H9 (cell line): ENCODE measurements at regions not wholly inside any gene's neighbourhood (a gene's known extent, or its start where the extent isn't known, plus 50 kb on each side); places are given as distances from the start of the nearest gene placed in this dataset.

Source experiments
- DNase-seq: peaks from one replicate; pipeline ENCODE4 v3.0.0-alpha.2; 2017
- H2AFZ ChIP-seq: one replicate; pipeline ENCODE4 v1.6.1; 2013; ENCODE audit warnings: mild to moderate bottlenecking, low read length, control low read depth, moderate library complexity
- H2AK5ac ChIP-seq: 2 replicates; pipeline ENCODE4 v1.6.1; 2013; ENCODE audit warnings: low read length, control low read depth, mixed read lengths; ENCODE audit not compliant: insufficient read length
- H2BK120ac ChIP-seq: one replicate; pipeline ENCODE4 v1.6.1; 2013; ENCODE audit warnings: low read depth, mild to moderate bottlenecking, low read length, control low read depth, inconsistent platforms; ENCODE audit not compliant: poor library complexity, severe bottlenecking
- H2BK12ac ChIP-seq: 2 replicates; pipeline ENCODE4 v1.6.1; 2013; ENCODE audit warnings: low read length, control low read depth, mixed read lengths, low read depth; ENCODE audit not compliant: insufficient read length
- H2BK15ac ChIP-seq: 2 replicates; pipeline ENCODE4 v1.6.1; 2013; ENCODE audit warnings: low read depth, low read length, control low read depth
- H2BK20ac ChIP-seq: one replicate; pipeline ENCODE4 v1.6.1; 2013; ENCODE audit warnings: low read depth, mild to moderate bottlenecking, low read length, control low read depth, inconsistent platforms; ENCODE audit not compliant: poor library complexity, severe bottlenecking
- H2BK5ac ChIP-seq: 2 replicates; pipeline ENCODE4 v1.6.1; 2013; ENCODE audit warnings: low read length, control low read depth, mixed read lengths; ENCODE audit not compliant: insufficient read length
- H3K14ac ChIP-seq: 2 replicates; pipeline ENCODE4 v1.6.1; 2013; ENCODE audit warnings: low read length, control low read depth; ENCODE audit not compliant: insufficient read depth
- H3K18ac ChIP-seq: 2 replicates; pipeline ENCODE4 v1.6.1; 2013; ENCODE audit warnings: low read depth, mild to moderate bottlenecking, mixed read lengths, low read length, control low read depth; ENCODE audit not compliant: insufficient read length
- H3K23ac ChIP-seq: 2 replicates; pipeline ENCODE4 v1.6.1; 2013; ENCODE audit warnings: low read length, control low read depth, mixed read lengths, low read depth; ENCODE audit not compliant: insufficient read length
- H3K23me2 ChIP-seq: 2 replicates; pipeline ENCODE4 v1.6.1; 2013; ENCODE audit warnings: low read depth, mild to moderate bottlenecking, mixed read lengths, low read length, control low read depth; ENCODE audit not compliant: insufficient read length, poor library complexity, severe bottlenecking
- H3K27ac ChIP-seq: 2 replicates; pipeline ENCODE4 v1.5.1; 2013; ENCODE audit warnings: low read length, control low read depth, mixed read lengths, low read depth; ENCODE audit not compliant: insufficient read length
- H3K27me3 ChIP-seq: 2 replicates; pipeline ENCODE4 v1.6.1; 2013; ENCODE audit warnings: low read length, control low read depth, inconsistent platforms; ENCODE audit not compliant: insufficient read depth
- H3K4ac ChIP-seq: 2 replicates; pipeline ENCODE4 v1.6.1; 2013; ENCODE audit warnings: low read depth, mild to moderate bottlenecking, control low read depth, inconsistent platforms, low read length, moderate library complexity
- H3K4me1 ChIP-seq: 2 replicates; pipeline ENCODE4 v1.6.1; 2013; ENCODE audit warnings: low read length, control low read depth, inconsistent platforms; ENCODE audit not compliant: insufficient read depth
- H3K4me2 ChIP-seq: 2 replicates; pipeline ENCODE4 v1.6.1; 2013; ENCODE audit warnings: low read length, control low read depth, mixed read lengths; ENCODE audit not compliant: insufficient read length, insufficient read depth
- H3K56ac ChIP-seq: 2 replicates; pipeline ENCODE4 v1.6.1; 2013; ENCODE audit warnings: low read depth, mild to moderate bottlenecking, mixed read lengths, low read length, control low read depth; ENCODE audit not compliant: insufficient read length
- H3K79me1 ChIP-seq: 2 replicates; pipeline ENCODE4 v1.6.1; 2013; ENCODE audit warnings: low read depth, mild to moderate bottlenecking, moderate library complexity, low read length, control low read depth, inconsistent platforms; ENCODE audit not compliant: insufficient read depth, poor library complexity, severe bottlenecking
- H3K79me2 ChIP-seq: 2 replicates; pipeline ENCODE4 v1.6.1; 2013; ENCODE audit warnings: low read length, control low read depth, inconsistent platforms; ENCODE audit not compliant: insufficient read depth
- H3K9ac ChIP-seq: 2 replicates; pipeline ENCODE4 v1.6.1; 2013; ENCODE audit warnings: low read length, control low read depth, mixed read lengths; ENCODE audit not compliant: insufficient read length; ENCODE audit errors: extremely low read depth
- H3K9me3 ChIP-seq: one replicate; pipeline ENCODE4 v1.6.1; 2013; ENCODE audit warnings: low read depth, low read length, inconsistent platforms; ENCODE audit not compliant: control insufficient read depth
- H3T11ph ChIP-seq: one replicate; pipeline ENCODE4 v1.6.1; 2013; ENCODE audit warnings: mild to moderate bottlenecking, low read length, control low read depth, inconsistent platforms
- H4K20me1 ChIP-seq: one replicate; pipeline ENCODE4 v1.6.1; 2013; ENCODE audit not compliant: control insufficient read depth, insufficient read length, insufficient read depth
- H4K5ac ChIP-seq: 2 replicates; pipeline ENCODE4 v1.6.1; 2013; ENCODE audit warnings: low read depth, mild to moderate bottlenecking, mixed read lengths, low read length, control low read depth; ENCODE audit not compliant: insufficient read length
- H4K8ac ChIP-seq: replicated peaks from 2 replicates; pipeline ENCODE4 v1.6.1; 2013; ENCODE audit warnings: low read length, control low read depth, mixed read lengths, low read depth; ENCODE audit not compliant: insufficient read length
- H4K91ac ChIP-seq: 2 replicates; pipeline ENCODE4 v1.6.1; 2013; ENCODE audit warnings: low read depth, mild to moderate bottlenecking, moderate library complexity, mixed read lengths, low read length, control low read depth; ENCODE audit not compliant: insufficient read length
- H3K27ac Mint-ChIP-seq, 3 experiments: 2 replicates in 2 of 3; 3 replicates in 1 of 3; pipeline ENCODE4 v1.8.0; 2020 to 2021; ENCODE audit warnings: mixed read lengths in 3 of 3, mild to moderate bottlenecking in 1 of 3, moderate library complexity in 1 of 3
- H3K27me3 Mint-ChIP-seq: 2 replicates; pipeline ENCODE4 v1.8.0; 2021; ENCODE audit warnings: low read depth, mild to moderate bottlenecking, moderate library complexity, mixed read lengths
- H3K36me3 Mint-ChIP-seq, 3 experiments: 2 replicates in 2 of 3; 3 replicates in 1 of 3; pipeline ENCODE4 v1.8.0; 2020 to 2021; ENCODE audit warnings: low read depth in 3 of 3, mixed read lengths in 3 of 3; ENCODE audit not compliant: insufficient read depth in 1 of 3
- H3K4me1 Mint-ChIP-seq, 2 experiments: 2 replicates each; pipeline ENCODE4 v1.8.0; 2020; ENCODE audit warnings: mixed read lengths in 2 of 2
- H3K4me3 Mint-ChIP-seq, 2 experiments: 2 replicates in 1 of 2; 3 replicates in 1 of 2; pipeline ENCODE4 v1.8.0; 2020 to 2021; ENCODE audit warnings: mild to moderate bottlenecking in 2 of 2, mixed read lengths in 2 of 2, moderate library complexity in 1 of 2
- H3K9me3 Mint-ChIP-seq, 2 experiments: 2 replicates in 1 of 2; 3 replicates in 1 of 2; pipeline ENCODE4 v1.8.0; 2020; ENCODE audit warnings: mild to moderate bottlenecking in 2 of 2, mixed read lengths in 2 of 2, moderate library complexity in 1 of 2
- WGBS: extraction: QIAGEN DNeasy Blood & Tissue Kit; methylation state at CpG from one replicate; pipeline ENCODE4 v1.1.7; 2013; ENCODE audit warnings: missing lambda C conversion rate, low lambda C conversion rate, mixed read lengths; ENCODE audit not compliant: insufficient read length; ENCODE audit errors: extremely low coverage; 5-methylcytosine and 5-hydroxymethylcytosine counted together
- TF ChIP-seq, protein P1 (sequence below): fragments of 200-600 bp; sonication (generic); conservative IDR thresholded peaks from 3 replicates; pipeline ENCODE4 v1.8.0; 2021; ENCODE audit warnings: antibody characterized with exemption, mild to moderate bottlenecking

- Histone ChIP-seq H3K18ac (no peak overlapping the region), H4K91ac (no peak overlapping the region), H2BK15ac (no peak overlapping the region), H4K20me1 (no peaks in the 10 kb centered on the region), H4K8ac (no peak overlapping the region), H4K5ac (no peak overlapping the region), H3K4me2 (no peak overlapping the region), H3K27me3 (no peaks in the 10 kb centered on the region), H2BK20ac (no peak overlapping the region), H2BK120ac (no peak overlapping the region), H3K9ac (no peak overlapping the region), H3K9me3 (no peaks in the 10 kb centered on the region), H2AFZ (no peak overlapping the region), H3K4me1 (no peaks in the 10 kb centered on the region), H3K4ac (no peak overlapping the region), H3K27ac (no peak overlapping the region), H3K14ac (no peak overlapping the region), H3T11ph (no peak overlapping the region), H2AK5ac (no peak overlapping the region), H3K79me1 (no peaks in the 10 kb centered on the region), H2BK5ac (no peak overlapping the region), H3K23me2 (no peaks in the 10 kb centered on the region), H2BK12ac (no peak overlapping the region), H3K56ac (no peak overlapping the region), H3K23ac (no peak overlapping the region), H3K79me2 (no peaks in the 10 kb centered on the region)
- Mint-ChIP-seq H3K4me1 (peaks cover 6 to 12% of the 10 kb centered on the region in 2 experiments), H3K27me3 (no peaks in the 10 kb centered on the region), H3K36me3 (no peaks in the 10 kb centered on the region), H3K27ac (no peak overlapping the region), H3K4me3 (no peak overlapping the region), H3K9me3 (no peaks in the 10 kb centered on the region)
- WGBS: no CpG with 5 or more reads among the region's 9 CpGs
- DNase-seq: no peak
- TF ChIP-seq, protein P1, sequence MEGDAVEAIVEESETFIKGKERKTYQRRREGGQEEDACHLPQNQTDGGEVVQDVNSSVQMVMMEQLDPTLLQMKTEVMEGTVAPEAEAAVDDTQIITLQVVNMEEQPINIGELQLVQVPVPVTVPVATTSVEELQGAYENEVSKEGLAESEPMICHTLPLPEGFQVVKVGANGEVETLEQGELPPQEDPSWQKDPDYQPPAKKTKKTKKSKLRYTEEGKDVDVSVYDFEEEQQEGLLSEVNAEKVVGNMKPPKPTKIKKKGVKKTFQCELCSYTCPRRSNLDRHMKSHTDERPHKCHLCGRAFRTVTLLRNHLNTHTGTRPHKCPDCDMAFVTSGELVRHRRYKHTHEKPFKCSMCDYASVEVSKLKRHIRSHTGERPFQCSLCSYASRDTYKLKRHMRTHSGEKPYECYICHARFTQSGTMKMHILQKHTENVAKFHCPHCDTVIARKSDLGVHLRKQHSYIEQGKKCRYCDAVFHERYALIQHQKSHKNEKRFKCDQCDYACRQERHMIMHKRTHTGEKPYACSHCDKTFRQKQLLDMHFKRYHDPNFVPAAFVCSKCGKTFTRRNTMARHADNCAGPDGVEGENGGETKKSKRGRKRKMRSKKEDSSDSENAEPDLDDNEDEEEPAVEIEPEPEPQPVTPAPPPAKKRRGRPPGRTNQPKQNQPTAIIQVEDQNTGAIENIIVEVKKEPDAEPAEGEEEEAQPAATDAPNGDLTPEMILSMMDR: no peak
These were observed 1015.8 kb upstream of the SEL1L start for GRCh38 chr14:82549306-82549990.
